ENCODE measurements at regions not wholly inside any gene's neighbourhood (a gene's known extent, or its start where the extent isn't known, plus 50 kb on each side); places are given as distances from the start of the nearest gene placed in this dataset.

GRCh38 chr5:103793595-103794182 is 231.1 kb upstream of the NUDT12 start (continued):
- no peak for TF ChIP-seq MEF2A (IDR thresholded peaks at IDR 0.05; ENCODE audit: borderline replicate concordance, low read depth)

DNA sequence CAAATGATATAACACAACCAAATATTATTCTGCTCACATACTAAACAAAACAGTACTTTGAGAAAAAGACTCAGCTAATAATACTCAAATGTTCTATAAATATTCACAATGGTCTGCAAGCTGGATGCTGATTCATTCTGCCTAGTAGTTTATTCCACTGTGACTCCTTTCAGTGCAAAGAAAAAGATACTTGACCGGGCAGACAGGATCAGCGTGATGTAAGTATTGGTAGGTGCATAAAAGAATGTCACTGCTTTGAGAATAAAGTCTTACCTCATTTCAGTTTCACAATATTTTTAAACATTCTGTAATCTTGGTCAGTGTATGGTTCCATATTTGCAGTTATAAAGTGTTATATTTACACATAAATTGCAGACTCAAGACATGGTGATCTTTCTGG is 223.0 kb upstream of the NUDT12 start:
- CTCF ChIA-PET: interaction anchor here (0.5 kb wide), 1 partner anchor 63 kb away, joined by 3 read pairs; no protein-coding TSS in a partner anchor
- Histone ChIP-seq H3K27me3 (ENCODE audit: insufficient read depth) (no peaks in the 10 kb centered on the region), H3K4me3 (ENCODE audit: low read depth in 2 of 2, low read length in 1 of 2) (no peak overlapping the region), H3K9me2 (no peaks in the 10 kb centered on the region), H3K9me3 (no peaks in the 10 kb centered on the region), H3K4me2 (no peak overlapping the region), H3K9ac (no peak overlapping the region), H3K27ac (ENCODE audit: low read depth in 2 of 2, low read length in 1 of 2) (no peak overlapping the region), H2AFZ (ENCODE audit: low read depth) (no peak overlapping the region), H4K20me1 (ENCODE audit: insufficient read depth) (no peaks in the 10 kb centered on the region), H3K4me1 (ENCODE audit: control insufficient read depth in 1 of 2, insufficient read depth in 2 of 2, low read depth in 1 of 2, low read length in 1 of 2) (peaks cover 0 to 2% of the 10 kb centered on the region in 2 experiments; a peak in 2 of 4 replicates), H3K79me2 (ENCODE audit: insufficient read depth) (no peaks in the 10 kb centered on the region), H3F3A (replicated peaks; ENCODE audit: insufficient read depth) (no peaks in the 10 kb centered on the region), H3K36me3 (replicated peaks in 1 of 2; ENCODE audit: control insufficient read depth in 1 of 2, insufficient read depth in 2 of 2, low read length in 1 of 2) (no peaks in the 10 kb centered on the region)
- TF ChIP-seq, protein P1, sequence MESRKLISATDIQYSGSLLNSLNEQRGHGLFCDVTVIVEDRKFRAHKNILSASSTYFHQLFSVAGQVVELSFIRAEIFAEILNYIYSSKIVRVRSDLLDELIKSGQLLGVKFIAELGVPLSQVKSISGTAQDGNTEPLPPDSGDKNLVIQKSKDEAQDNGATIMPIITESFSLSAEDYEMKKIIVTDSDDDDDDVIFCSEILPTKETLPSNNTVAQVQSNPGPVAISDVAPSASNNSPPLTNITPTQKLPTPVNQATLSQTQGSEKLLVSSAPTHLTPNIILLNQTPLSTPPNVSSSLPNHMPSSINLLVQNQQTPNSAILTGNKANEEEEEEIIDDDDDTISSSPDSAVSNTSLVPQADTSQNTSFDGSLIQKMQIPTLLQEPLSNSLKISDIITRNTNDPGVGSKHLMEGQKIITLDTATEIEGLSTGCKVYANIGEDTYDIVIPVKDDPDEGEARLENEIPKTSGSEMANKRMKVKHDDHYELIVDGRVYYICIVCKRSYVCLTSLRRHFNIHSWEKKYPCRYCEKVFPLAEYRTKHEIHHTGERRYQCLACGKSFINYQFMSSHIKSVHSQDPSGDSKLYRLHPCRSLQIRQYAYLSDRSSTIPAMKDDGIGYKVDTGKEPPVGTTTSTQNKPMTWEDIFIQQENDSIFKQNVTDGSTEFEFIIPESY (IDR thresholded peaks at IDR 0.05; ENCODE audit: borderline replicate concordance, low read depth): no peak
- TF ChIP-seq, protein P2, sequence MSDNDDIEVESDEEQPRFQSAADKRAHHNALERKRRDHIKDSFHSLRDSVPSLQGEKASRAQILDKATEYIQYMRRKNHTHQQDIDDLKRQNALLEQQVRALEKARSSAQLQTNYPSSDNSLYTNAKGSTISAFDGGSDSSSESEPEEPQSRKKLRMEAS (IDR thresholded peaks at IDR 0.05; ENCODE audit: low read depth): no peak
- TF ChIP-seq ELF1 (IDR thresholded peaks at IDR 0.05) (no peak), POLR2AphosphoS5 (IDR thresholded peaks at IDR 0.05; ENCODE audit: low read depth, low read length) (no peak), JUND (IDR thresholded peaks at IDR 0.05) (no peak), EZH2phosphoT487 (IDR thresholded peaks at IDR 0.05; ENCODE audit: borderline replicate concordance, low read depth) (no peak), RFX5 (IDR thresholded peaks at IDR 0.05; ENCODE audit: low read length) (no peak), PBX3 (IDR thresholded peaks at IDR 0.05) (no peak), FOXJ3 (CRISPR knock-in tag; IDR thresholded peaks at IDR 0.05) (no peak)
- TF ChIP-seq, protein P3, sequence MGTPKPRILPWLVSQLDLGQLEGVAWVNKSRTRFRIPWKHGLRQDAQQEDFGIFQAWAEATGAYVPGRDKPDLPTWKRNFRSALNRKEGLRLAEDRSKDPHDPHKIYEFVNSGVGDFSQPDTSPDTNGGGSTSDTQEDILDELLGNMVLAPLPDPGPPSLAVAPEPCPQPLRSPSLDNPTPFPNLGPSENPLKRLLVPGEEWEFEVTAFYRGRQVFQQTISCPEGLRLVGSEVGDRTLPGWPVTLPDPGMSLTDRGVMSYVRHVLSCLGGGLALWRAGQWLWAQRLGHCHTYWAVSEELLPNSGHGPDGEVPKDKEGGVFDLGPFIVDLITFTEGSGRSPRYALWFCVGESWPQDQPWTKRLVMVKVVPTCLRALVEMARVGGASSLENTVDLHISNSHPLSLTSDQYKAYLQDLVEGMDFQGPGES (IDR thresholded peaks at IDR 0.05; ENCODE audit: low read depth, low read length): no peak
- TF ChIP-seq, protein P4, sequence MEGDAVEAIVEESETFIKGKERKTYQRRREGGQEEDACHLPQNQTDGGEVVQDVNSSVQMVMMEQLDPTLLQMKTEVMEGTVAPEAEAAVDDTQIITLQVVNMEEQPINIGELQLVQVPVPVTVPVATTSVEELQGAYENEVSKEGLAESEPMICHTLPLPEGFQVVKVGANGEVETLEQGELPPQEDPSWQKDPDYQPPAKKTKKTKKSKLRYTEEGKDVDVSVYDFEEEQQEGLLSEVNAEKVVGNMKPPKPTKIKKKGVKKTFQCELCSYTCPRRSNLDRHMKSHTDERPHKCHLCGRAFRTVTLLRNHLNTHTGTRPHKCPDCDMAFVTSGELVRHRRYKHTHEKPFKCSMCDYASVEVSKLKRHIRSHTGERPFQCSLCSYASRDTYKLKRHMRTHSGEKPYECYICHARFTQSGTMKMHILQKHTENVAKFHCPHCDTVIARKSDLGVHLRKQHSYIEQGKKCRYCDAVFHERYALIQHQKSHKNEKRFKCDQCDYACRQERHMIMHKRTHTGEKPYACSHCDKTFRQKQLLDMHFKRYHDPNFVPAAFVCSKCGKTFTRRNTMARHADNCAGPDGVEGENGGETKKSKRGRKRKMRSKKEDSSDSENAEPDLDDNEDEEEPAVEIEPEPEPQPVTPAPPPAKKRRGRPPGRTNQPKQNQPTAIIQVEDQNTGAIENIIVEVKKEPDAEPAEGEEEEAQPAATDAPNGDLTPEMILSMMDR (IDR thresholded peaks at IDR 0.05): no peak
- POLR2A ChIA-PET: no interaction called here
- 92% methylated on average over 2 of the region's 2 CpGs for WGBS (ENCODE audit: low lambda C conversion rate)
- DNase-seq: no peak
